ENCODE measurements at regions not wholly inside any gene's neighbourhood (a gene's known extent, or its start where the extent isn't known, plus 50 kb on each side); places are given as distances from the start of the nearest gene placed in this dataset.
"Not testable (repeated sequence)": the region's sequence is repeated elsewhere in the genome, so short reads cannot be mapped to it uniquely, and the experiment has no call there.

- TF ChIP-seq, protein P1, sequence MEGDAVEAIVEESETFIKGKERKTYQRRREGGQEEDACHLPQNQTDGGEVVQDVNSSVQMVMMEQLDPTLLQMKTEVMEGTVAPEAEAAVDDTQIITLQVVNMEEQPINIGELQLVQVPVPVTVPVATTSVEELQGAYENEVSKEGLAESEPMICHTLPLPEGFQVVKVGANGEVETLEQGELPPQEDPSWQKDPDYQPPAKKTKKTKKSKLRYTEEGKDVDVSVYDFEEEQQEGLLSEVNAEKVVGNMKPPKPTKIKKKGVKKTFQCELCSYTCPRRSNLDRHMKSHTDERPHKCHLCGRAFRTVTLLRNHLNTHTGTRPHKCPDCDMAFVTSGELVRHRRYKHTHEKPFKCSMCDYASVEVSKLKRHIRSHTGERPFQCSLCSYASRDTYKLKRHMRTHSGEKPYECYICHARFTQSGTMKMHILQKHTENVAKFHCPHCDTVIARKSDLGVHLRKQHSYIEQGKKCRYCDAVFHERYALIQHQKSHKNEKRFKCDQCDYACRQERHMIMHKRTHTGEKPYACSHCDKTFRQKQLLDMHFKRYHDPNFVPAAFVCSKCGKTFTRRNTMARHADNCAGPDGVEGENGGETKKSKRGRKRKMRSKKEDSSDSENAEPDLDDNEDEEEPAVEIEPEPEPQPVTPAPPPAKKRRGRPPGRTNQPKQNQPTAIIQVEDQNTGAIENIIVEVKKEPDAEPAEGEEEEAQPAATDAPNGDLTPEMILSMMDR (IDR thresholded peaks at IDR 0.05) = not testable (repeated sequence)
- not testable (repeated sequence) for TF ChIP-seq ZFX (IDR thresholded peaks at IDR 0.05; ENCODE audit: borderline replicate concordance)
These were observed 1197.2 kb downstream of the RPIA start for GRCh38 chr2:89888693-89889092.
